C4-2B (cell line): ENCODE measurements at regions not wholly inside any gene's neighbourhood (a gene's known extent, or its start where the extent isn't known, plus 50 kb on each side); places are given as distances from the start of the nearest gene placed in this dataset.

Source experiments
- ZFX ChIP-seq: fragments of 450-650 bp; IDR thresholded peaks from 2 replicates; pipeline ENCODE4 v1.6.1; 2017
- TF ChIP-seq, protein P1 (sequence below): fragments of 450-650 bp; conservative IDR thresholded peaks from 2 replicates; pipeline ENCODE4 v1.5.1; 2017; ENCODE audit warnings: mild to moderate bottlenecking

DNA sequence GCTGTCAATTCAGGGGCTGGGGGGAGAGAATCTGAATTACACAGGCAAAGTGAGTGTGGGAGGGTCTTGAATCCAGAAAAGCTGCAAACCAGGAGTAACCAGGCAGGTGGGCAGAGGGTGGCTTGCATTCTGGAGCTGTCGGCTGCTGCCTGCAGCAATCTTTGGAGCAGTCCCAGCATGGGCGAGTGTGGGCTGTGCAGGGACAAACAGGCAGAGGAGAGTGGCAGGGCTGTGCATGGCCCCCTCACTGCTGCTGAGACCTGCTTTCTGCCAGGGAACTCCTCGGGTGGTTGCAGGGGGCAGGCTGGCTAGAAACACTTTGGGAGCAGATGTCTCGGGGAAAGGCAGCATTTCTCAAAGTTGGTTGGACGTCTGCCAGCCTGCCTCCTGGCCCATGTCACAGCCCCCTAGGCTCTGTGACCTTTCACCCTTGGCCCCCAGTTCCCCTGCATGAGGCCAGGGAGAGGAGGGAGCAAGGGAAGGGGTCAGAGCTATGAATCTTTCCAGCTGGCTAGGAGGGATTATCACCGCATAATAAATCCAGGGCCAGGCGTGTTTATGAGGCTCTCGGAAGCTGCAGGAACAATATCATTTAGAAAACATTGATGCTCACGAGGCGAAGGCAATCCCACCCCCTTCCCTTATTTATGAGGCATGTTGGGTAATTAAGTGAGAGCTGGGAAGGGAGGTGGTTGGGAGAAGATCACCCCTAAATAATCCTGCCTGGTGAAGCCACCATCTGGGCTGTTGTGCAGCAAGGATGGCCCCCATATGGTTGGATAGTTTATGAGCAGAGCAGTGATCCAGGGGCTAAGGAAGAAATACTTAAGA, 212.3 kb upstream of the NCAM1 start:
- TF ChIP-seq, protein P1, sequence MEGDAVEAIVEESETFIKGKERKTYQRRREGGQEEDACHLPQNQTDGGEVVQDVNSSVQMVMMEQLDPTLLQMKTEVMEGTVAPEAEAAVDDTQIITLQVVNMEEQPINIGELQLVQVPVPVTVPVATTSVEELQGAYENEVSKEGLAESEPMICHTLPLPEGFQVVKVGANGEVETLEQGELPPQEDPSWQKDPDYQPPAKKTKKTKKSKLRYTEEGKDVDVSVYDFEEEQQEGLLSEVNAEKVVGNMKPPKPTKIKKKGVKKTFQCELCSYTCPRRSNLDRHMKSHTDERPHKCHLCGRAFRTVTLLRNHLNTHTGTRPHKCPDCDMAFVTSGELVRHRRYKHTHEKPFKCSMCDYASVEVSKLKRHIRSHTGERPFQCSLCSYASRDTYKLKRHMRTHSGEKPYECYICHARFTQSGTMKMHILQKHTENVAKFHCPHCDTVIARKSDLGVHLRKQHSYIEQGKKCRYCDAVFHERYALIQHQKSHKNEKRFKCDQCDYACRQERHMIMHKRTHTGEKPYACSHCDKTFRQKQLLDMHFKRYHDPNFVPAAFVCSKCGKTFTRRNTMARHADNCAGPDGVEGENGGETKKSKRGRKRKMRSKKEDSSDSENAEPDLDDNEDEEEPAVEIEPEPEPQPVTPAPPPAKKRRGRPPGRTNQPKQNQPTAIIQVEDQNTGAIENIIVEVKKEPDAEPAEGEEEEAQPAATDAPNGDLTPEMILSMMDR, result no peak
- no peak for TF ChIP-seq ZFX
